ENCODE measurements at regions not wholly inside any gene's neighbourhood (a gene's known extent, or its start where the extent isn't known, plus 50 kb on each side); places are given as distances from the start of the nearest gene placed in this dataset.

DNA sequence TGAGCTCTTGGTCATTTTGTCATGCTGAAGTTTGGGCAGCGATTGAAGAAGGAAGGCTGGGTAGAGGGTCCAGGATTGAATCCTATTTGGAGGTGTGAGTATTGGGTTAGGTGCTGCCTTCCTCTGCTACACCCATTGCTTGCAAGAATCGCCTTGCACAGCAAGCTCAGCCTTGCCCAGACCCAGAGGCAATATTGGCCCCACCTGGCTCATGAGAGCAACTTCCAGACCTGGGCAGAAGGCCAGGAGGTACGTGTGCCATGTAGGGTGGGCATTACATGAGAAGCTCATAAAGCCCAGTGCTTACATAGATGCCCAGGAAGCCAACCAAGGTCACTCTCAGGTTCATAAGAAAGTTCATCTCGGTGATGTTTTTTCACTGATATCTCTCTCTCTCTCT is 718.0 kb downstream of the EFNB2 start:
- intact Hi-C loops (cut with micrococcal nuclease) = no loop called here
- H3K27me3 ChIP-seq (ENCODE audit: insufficient read depth, low read length) = no peaks in the 10 kb centered on the region
- no peak for DNase-seq (ENCODE audit: low read depth, low spot score)
- no peak overlapping the region for H3K27ac ChIP-seq (ENCODE audit: low read depth, low read length)
- no peak overlapping the region for H3K9ac ChIP-seq (ENCODE audit: low read length)
- H3K4me2 ChIP-seq (ENCODE audit: low read length) = no peak overlapping the region
- ATAC-seq = no peak
- H4K20me1 ChIP-seq (ENCODE audit: insufficient read depth) = no peaks in the 10 kb centered on the region
- H3K4me3 ChIP-seq (replicated peaks in 1 of 2; ENCODE audit: low read depth in 1 of 2, low read length in 2 of 2) = no peak overlapping the region
- BruUV-seq (replicated peaks) = no TSS peak
- no peaks in the 10 kb centered on the region for H3K9me2 ChIP-seq (ENCODE audit: insufficient read depth)
- no peaks in the 10 kb centered on the region for H3K79me2 ChIP-seq (ENCODE audit: insufficient read depth, low read length)
- TF ChIP-seq, protein P1, sequence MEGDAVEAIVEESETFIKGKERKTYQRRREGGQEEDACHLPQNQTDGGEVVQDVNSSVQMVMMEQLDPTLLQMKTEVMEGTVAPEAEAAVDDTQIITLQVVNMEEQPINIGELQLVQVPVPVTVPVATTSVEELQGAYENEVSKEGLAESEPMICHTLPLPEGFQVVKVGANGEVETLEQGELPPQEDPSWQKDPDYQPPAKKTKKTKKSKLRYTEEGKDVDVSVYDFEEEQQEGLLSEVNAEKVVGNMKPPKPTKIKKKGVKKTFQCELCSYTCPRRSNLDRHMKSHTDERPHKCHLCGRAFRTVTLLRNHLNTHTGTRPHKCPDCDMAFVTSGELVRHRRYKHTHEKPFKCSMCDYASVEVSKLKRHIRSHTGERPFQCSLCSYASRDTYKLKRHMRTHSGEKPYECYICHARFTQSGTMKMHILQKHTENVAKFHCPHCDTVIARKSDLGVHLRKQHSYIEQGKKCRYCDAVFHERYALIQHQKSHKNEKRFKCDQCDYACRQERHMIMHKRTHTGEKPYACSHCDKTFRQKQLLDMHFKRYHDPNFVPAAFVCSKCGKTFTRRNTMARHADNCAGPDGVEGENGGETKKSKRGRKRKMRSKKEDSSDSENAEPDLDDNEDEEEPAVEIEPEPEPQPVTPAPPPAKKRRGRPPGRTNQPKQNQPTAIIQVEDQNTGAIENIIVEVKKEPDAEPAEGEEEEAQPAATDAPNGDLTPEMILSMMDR (IDR thresholded peaks at IDR 0.05 in 2 of 3, conservative IDR thresholded peaks at IDR 0.05 in 1 of 3; ENCODE audit: borderline replicate concordance in 1 of 3, insufficient read depth in 1 of 3, low read depth in 2 of 3, low read length in 2 of 3) = no peak
- TF ChIP-seq FOSL1 (IDR thresholded peaks at IDR 0.05; ENCODE audit: low read depth) = no peak
- TF ChIP-seq, protein P2, sequence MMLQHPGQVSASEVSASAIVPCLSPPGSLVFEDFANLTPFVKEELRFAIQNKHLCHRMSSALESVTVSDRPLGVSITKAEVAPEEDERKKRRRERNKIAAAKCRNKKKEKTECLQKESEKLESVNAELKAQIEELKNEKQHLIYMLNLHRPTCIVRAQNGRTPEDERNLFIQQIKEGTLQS (IDR thresholded peaks at IDR 0.05) = no peak
- TF ChIP-seq CBX3 (IDR thresholded peaks at IDR 0.05; ENCODE audit: low read depth) = no peak
- no peak for TF ChIP-seq JUND (IDR thresholded peaks at IDR 0.05)
- no peak for TF ChIP-seq TCF7L2 (IDR thresholded peaks at IDR 0.05; ENCODE audit: borderline replicate concordance, extremely low read depth, insufficient read depth, insufficient read length)
- no peak for TF ChIP-seq ZFX (IDR thresholded peaks at IDR 0.05)
- TF ChIP-seq POLR2AphosphoS5 (IDR thresholded peaks at IDR 0.05; ENCODE audit: low read depth, low read length) = no peak
- no peak for TF ChIP-seq EGR1 (IDR thresholded peaks at IDR 0.05; ENCODE audit: low read depth)
- TF ChIP-seq, protein P3, sequence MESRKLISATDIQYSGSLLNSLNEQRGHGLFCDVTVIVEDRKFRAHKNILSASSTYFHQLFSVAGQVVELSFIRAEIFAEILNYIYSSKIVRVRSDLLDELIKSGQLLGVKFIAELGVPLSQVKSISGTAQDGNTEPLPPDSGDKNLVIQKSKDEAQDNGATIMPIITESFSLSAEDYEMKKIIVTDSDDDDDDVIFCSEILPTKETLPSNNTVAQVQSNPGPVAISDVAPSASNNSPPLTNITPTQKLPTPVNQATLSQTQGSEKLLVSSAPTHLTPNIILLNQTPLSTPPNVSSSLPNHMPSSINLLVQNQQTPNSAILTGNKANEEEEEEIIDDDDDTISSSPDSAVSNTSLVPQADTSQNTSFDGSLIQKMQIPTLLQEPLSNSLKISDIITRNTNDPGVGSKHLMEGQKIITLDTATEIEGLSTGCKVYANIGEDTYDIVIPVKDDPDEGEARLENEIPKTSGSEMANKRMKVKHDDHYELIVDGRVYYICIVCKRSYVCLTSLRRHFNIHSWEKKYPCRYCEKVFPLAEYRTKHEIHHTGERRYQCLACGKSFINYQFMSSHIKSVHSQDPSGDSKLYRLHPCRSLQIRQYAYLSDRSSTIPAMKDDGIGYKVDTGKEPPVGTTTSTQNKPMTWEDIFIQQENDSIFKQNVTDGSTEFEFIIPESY (IDR thresholded peaks at IDR 0.05; ENCODE audit: extremely low read depth, insufficient replicate concordance, low read length) = no peak
- no peak for TF ChIP-seq ELF1 (IDR thresholded peaks at IDR 0.05; ENCODE audit: borderline replicate concordance, low read depth)
- no peak for TF ChIP-seq EZH2phosphoT487 (IDR thresholded peaks at IDR 0.05; ENCODE audit: borderline replicate concordance)
- TF ChIP-seq SIN3A (IDR thresholded peaks at IDR 0.05; ENCODE audit: low read depth) = no peak
- TF ChIP-seq POLR2A (IDR thresholded peaks at IDR 0.05; ENCODE audit: borderline replicate concordance, extremely low read depth, insufficient read depth, insufficient read length) = no peak
- TF ChIP-seq, protein P4, sequence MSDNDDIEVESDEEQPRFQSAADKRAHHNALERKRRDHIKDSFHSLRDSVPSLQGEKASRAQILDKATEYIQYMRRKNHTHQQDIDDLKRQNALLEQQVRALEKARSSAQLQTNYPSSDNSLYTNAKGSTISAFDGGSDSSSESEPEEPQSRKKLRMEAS (IDR thresholded peaks at IDR 0.05) = no peak
- TF ChIP-seq EZH2 (IDR thresholded peaks at IDR 0.05) = no peak
- no peak for TF ChIP-seq RAD21 (IDR thresholded peaks at IDR 0.05; ENCODE audit: low read depth)
- no peak for TF ChIP-seq SP1 (IDR thresholded peaks at IDR 0.05; ENCODE audit: low read depth)
- ChIA-PET CTCF (no interaction called here), RAD21 (ENCODE audit: low non-redundant PET in 1 of 2, low total read pairs in 2 of 2, uncharacterized antibody in 2 of 2, unreplicated experiment in 2 of 2) (no interaction called here), POLR2A (no interaction called here)
- no peak overlapping the region for H2AFZ ChIP-seq (ENCODE audit: low read depth, low read length, poor library complexity, severe bottlenecking)
- no peaks in the 10 kb centered on the region for H3K9me3 ChIP-seq (ENCODE audit: control insufficient read depth in 1 of 2, insufficient read depth in 1 of 2, low read depth in 1 of 2, low read length in 2 of 2)
- H3K36me3 ChIP-seq (ENCODE audit: control insufficient read depth in 1 of 2, insufficient read depth in 2 of 2, low read length in 2 of 2) = no peaks in the 10 kb centered on the region
- H3K4me1 ChIP-seq (ENCODE audit: control insufficient read depth in 1 of 2, insufficient read depth in 2 of 2, low read length in 2 of 2) = peaks cover 5 to 17% of the 10 kb centered on the region in 2 experiments

Measured in HCT116 (cell line).